HG03439 (cell line): ENCODE measurements at regions not wholly inside any gene's neighbourhood (a gene's known extent, or its start where the extent isn't known, plus 50 kb on each side); places are given as distances from the start of the nearest gene placed in this dataset.

ENCODE experiments used
- ATAC-seq: cut with Tn5 transposase; IDR thresholded peaks from one replicate; pipeline ENCODE4 v1.9.1; 2021; ENCODE audit warnings: mild to moderate bottlenecking, moderate library complexity; ENCODE audit not compliant: unreplicated experiment

DNA sequence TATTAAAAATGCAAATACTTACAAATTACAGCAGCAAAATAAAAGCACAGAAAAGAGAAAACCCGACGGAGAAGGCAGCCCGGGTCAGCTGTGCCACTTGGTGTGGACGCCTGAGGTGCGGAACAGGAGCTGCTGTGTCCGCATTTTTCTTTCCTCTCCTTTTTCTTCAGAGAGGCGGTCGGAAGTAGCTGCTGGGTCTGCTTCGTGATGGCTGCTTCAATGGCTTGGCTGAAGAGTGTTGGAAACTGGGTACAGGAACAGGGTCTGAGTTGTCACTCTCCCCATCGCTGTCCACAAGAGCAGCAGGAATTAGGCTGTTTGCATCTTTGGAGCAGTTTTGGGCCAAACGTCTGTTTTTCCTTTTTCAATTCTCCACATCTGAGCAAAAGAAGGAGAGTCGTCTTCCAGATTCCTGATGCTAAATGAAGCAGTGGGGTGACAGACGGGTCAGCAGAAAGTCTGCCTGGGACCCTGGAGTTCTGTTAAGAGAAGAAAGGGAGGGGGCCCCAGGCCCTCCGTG is 53.5 kb upstream of the ARL8B start:
- ATAC-seq: no peak

DNA sequence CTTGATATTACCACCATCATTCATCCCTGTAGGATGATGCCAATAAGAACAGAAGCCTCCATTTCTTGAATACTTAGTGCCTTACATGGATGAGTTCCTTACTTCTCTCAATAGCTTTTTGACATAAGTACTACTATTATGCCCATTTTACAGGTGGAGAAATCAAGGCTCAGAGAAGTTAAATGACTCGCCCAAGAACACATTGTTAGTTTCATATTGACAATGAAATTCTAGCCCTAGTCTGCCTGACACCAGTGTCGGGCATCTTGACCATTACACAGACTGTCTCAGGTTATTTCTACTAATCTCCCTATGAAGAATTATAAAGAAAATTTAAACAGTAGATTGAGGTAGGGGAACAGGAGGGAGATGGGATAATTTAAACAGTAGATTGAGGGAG is 52.5 kb upstream of the ARL8B start:
- no peak for ATAC-seq

GRCh38 chr3:5071061-5071460 is 51.0 kb upstream of the ARL8B start:
- no peak for ATAC-seq

- ATAC-seq: no peak
These were observed 49.8 kb upstream of the ARL8B start for GRCh38 chr3:5072100-5072816.
